HepG2 (cell line): ENCODE measurements at regions not wholly inside any gene's neighbourhood (a gene's known extent, or its start where the extent isn't known, plus 50 kb on each side); places are given as distances from the start of the nearest gene placed in this dataset.

Source experiments
- ATAC-seq: fragments of 200-7000 bp; cut with Tn5 transposase; 3 replicates; pipeline ENCODE4 v1.9.1; 2020; ENCODE audit warnings: mild to moderate bottlenecking, moderate library complexity
- BruUV-seq: library from RNA; stranded (reverse); fragments of 400-500 nt; replicated peaks from 2 replicates; lab custom pipeline; 2021; lab: Mats Ljungman, UMichigan
- CTCF ChIA-PET: fragments of 300-600 bp; formaldehyde crosslinking; extraction: SDS; loops from one replicate; lab custom pipeline; 2021; ENCODE audit warnings: low total read pairs, inconsistent platforms, low intra/inter-chr PET ratio; lab: Yijun Ruan, JAX
- POLR2A ChIA-PET: fragments of 350-600 bp; sonication (Branson Sonifier 250); formaldehyde crosslinking; loops from one replicate; lab custom pipeline; 2020; ENCODE audit warnings: antibody characterized with exemption, inconsistent platforms; lab: Yijun Ruan, JAX
- DNase-seq: peaks from one replicate; pipeline ENCODE4 v3.0.0-alpha.2; 2015; ENCODE audit warnings: low spot score
- FAIRE-seq: peaks from 3 replicates; lab custom pipeline; 2011; peaks lifted over from hg19 to GRCh38; lab: Jason Lieb, UNC
- H2AFZ ChIP-seq: one replicate; pipeline ENCODE4 v1.6.1; 2011; ENCODE audit warnings: low read length, inconsistent platforms
- H3K27ac ChIP-seq: fragments of 300-600 bp; 3 replicates; pipeline ENCODE4 v1.8.0; 2011; ENCODE audit warnings: mixed run types, mild to moderate bottlenecking, mixed read lengths, low read length, inconsistent platforms; ENCODE audit not compliant: insufficient read depth; ENCODE audit errors: extremely low read length
- H3K27me3 ChIP-seq, 2 experiments: fragments of 200-600 bp in 1 of 2; 2 replicates in 1 of 2; 3 replicates in 1 of 2; pipeline versions ENCODE4 v1.6.0 to v1.8.0; 2011; ENCODE audit warnings: low read length in 2 of 2, mild to moderate bottlenecking in 2 of 2, moderate library complexity in 2 of 2, inconsistent platforms in 1 of 2; ENCODE audit not compliant: insufficient read depth in 2 of 2, control insufficient read depth in 1 of 2
- H3K36me3 ChIP-seq, 2 experiments: fragments of 200-600 bp in 1 of 2; replicated peaks in 1 of 2; 2 replicates in 1 of 2; 3 replicates in 1 of 2; pipeline versions ENCODE4 v1.5.1 to v1.8.0; 2011; ENCODE audit warnings: low read length in 2 of 2, inconsistent platforms in 1 of 2; ENCODE audit not compliant: insufficient read depth in 2 of 2, control insufficient read depth in 1 of 2
- H3K4me1 ChIP-seq: 2 replicates; pipeline ENCODE4 v1.5.1; 2012; ENCODE audit warnings: low read length, inconsistent platforms; ENCODE audit not compliant: insufficient read depth
- H3K4me2 ChIP-seq: 2 replicates; pipeline ENCODE4 v1.6.0; 2011; ENCODE audit warnings: low read depth, low read length, inconsistent platforms
- H3K4me3 ChIP-seq, 3 experiments: fragments of 200-600 bp in 1 of 3; sonication (generic), shearing (Covaris generic) in 1 of 3; replicated peaks in 1 of 3; 2 replicates each; pipeline ENCODE4 v1.5.1; 2011 to 2016; ENCODE audit warnings: low read length in 3 of 3, inconsistent platforms in 2 of 3, low read depth in 2 of 3, mild to moderate bottlenecking in 2 of 3, control low read depth in 1 of 3, mixed read lengths in 1 of 3; ENCODE audit not compliant: insufficient read depth in 1 of 3
- H3K79me2 ChIP-seq: one replicate; pipeline ENCODE4 v1.6.1; 2011; ENCODE audit warnings: low read length, inconsistent platforms; ENCODE audit not compliant: insufficient read depth
- H3K9ac ChIP-seq: 2 replicates; pipeline ENCODE4 v1.6.0; 2011; ENCODE audit warnings: mild to moderate bottlenecking, low read depth, low read length, inconsistent platforms; ENCODE audit not compliant: insufficient read depth
- H3K9me3 ChIP-seq: 2 replicates; pipeline ENCODE4 v1.5.1; 2012; ENCODE audit warnings: mild to moderate bottlenecking, low read length
- H4K20me1 ChIP-seq: 2 replicates; pipeline ENCODE4 v1.6.0; 2011; ENCODE audit warnings: inconsistent platforms, mild to moderate bottlenecking, low read length, moderate library complexity; ENCODE audit not compliant: insufficient read depth
- AKAP8 ChIP-seq: sonication (generic); formaldehyde crosslinking; IDR thresholded peaks from 2 replicates; pipeline ENCODE4 v1.5.1; 2020; ENCODE audit warnings: mild to moderate bottlenecking, missing genetic modification reagents
- HNF4A ChIP-seq: sonication (generic); formaldehyde crosslinking; IDR thresholded peaks from 2 replicates; pipeline ENCODE4 v1.4.0; 2020; ENCODE audit warnings: missing genetic modification reagents
- MIER2 ChIP-seq: IDR thresholded peaks from 2 replicates; pipeline ENCODE4 v1.6.1; 2016; ENCODE audit warnings: missing biosample characterization, missing genetic modification reagents
- PRDM4 ChIP-seq: sonication (generic); formaldehyde crosslinking; IDR thresholded peaks from 2 replicates; pipeline ENCODE4 v1.9.0; 2021; ENCODE audit warnings: missing genetic modification reagents, borderline replicate concordance
- ZEB1 ChIP-seq: IDR thresholded peaks from 2 replicates; pipeline ENCODE4 v1.6.1; 2012; ENCODE audit warnings: mild to moderate bottlenecking, low read depth, inconsistent platforms; ENCODE audit not compliant: insufficient replicate concordance
- ZFP90 ChIP-seq: sonication (generic); formaldehyde crosslinking; IDR thresholded peaks from 2 replicates; pipeline ENCODE4 v1.8.0; 2022; ENCODE audit warnings: missing genetic modification reagents, mild to moderate bottlenecking, inconsistent platforms, borderline replicate concordance
- ZNF253 ChIP-seq: sonication (generic); formaldehyde crosslinking; IDR thresholded peaks from 2 replicates; pipeline ENCODE4 v1.8.0; 2022; ENCODE audit warnings: mild to moderate bottlenecking, missing genetic modification reagents, borderline replicate concordance
- ZNF282 ChIP-seq: fragments of 450-650 bp; IDR thresholded peaks from 2 replicates; pipeline ENCODE4 v1.6.1; 2018; ENCODE audit not compliant: partially characterized antibody
- ZNF430 ChIP-seq: sonication (generic); formaldehyde crosslinking; IDR thresholded peaks from 2 replicates; pipeline ENCODE4 v1.9.0; 2021; ENCODE audit warnings: mild to moderate bottlenecking, missing genetic modification reagents
- ZNF512 ChIP-seq: sonication (generic); formaldehyde crosslinking; IDR thresholded peaks from 2 replicates; pipeline ENCODE4 v1.4.0; 2020; ENCODE audit warnings: mild to moderate bottlenecking, missing genetic modification reagents
- WGBS: methylation state at CpG from one replicate; pipeline ENCODE4 v1.1.6; 2017; ENCODE audit warnings: low lambda C conversion rate; 5-methylcytosine and 5-hydroxymethylcytosine counted together
- in situ Hi-C: cut with HindIII; loops from 2 replicates; pipeline ENCODE4 v1.10.0; 2017; ENCODE audit warnings: low pct_unique_long_range_greater_than_20kb; ENCODE audit not compliant: extremely low pct_ligation_motif_present
- intact Hi-C: fragments of 100-400 bp; cut with micrococcal nuclease; formaldehyde crosslinking; loops from one replicate; pipeline ENCODE4 v1.10.0; 2022; ENCODE audit not compliant: unreplicated experiment
- TF ChIP-seq, protein P1 (sequence below): sonication (generic); formaldehyde crosslinking; IDR thresholded peaks from 2 replicates; pipeline ENCODE4 v1.4.0; 2020; ENCODE audit warnings: missing genetic modification reagents

DNA sequence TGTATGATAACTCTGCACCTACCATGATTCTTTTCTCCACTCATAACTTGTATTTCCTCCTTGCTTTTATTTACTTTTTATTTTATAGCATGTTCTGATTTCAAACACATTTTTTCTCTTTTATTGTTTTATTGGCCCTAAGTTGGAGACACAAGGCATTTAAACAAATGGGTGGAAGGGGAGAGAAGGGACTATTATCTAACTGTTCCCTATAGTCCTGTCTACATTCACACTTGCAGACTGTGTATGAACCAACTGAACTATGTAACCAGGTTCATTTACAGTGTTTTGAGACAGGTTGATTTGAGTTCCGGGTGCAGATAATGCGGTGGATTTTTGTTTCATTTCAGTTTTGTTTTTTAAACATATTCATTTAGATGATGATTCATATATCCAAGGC is 830.6 kb upstream of the SEMA6A start:
- Histone ChIP-seq H3K4me1 (no peaks in the 10 kb centered on the region), H3K4me2 (no peak overlapping the region), H3K27me3 (no peaks in the 10 kb centered on the region), H4K20me1 (no peaks in the 10 kb centered on the region), H3K36me3 (no peaks in the 10 kb centered on the region), H3K9ac (no peak overlapping the region), H2AFZ (no peak overlapping the region), H3K9me3 (no peaks in the 10 kb centered on the region), H3K4me3 (no peak overlapping the region), H3K27ac (no peak overlapping the region), H3K79me2 (no peaks in the 10 kb centered on the region)
- DNase-seq (no peak), ATAC-seq (no peak), FAIRE-seq (no peak)
- ChIA-PET POLR2A (no interaction called here), CTCF (no interaction called here)
- BruUV-seq: no TSS peak
- in situ Hi-C loops (no loop called here), intact Hi-C loops (no loop called here)
- TF ChIP-seq ZFP90 (CRISPR knock-in tag) (no peak), ZEB1 (no peak), ZNF430 (CRISPR knock-in tag) (no peak), ZNF282 (no peak), PRDM4 (no peak), HNF4A (CRISPR knock-in tag) (no peak), AKAP8 (CRISPR knock-in tag) (no peak), MIER2 (CRISPR knock-in tag) (no peak), ZNF253 (CRISPR knock-in tag) (no peak), ZNF512 (CRISPR knock-in tag) (no peak)
- TF ChIP-seq, protein P1, sequence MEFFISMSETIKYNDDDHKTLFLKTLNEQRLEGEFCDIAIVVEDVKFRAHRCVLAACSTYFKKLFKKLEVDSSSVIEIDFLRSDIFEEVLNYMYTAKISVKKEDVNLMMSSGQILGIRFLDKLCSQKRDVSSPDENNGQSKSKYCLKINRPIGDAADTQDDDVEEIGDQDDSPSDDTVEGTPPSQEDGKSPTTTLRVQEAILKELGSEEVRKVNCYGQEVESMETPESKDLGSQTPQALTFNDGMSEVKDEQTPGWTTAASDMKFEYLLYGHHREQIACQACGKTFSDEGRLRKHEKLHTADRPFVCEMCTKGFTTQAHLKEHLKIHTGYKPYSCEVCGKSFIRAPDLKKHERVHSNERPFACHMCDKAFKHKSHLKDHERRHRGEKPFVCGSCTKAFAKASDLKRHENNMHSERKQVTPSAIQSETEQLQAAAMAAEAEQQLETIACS (CRISPR knock-in tag): no peak
- 10% methylated on average over 2 of the region's 2 CpGs for WGBS
